ENCODE measurements at regions not wholly inside any gene's neighbourhood (a gene's known extent, or its start where the extent isn't known, plus 50 kb on each side); places are given as distances from the start of the nearest gene placed in this dataset.

DNA sequence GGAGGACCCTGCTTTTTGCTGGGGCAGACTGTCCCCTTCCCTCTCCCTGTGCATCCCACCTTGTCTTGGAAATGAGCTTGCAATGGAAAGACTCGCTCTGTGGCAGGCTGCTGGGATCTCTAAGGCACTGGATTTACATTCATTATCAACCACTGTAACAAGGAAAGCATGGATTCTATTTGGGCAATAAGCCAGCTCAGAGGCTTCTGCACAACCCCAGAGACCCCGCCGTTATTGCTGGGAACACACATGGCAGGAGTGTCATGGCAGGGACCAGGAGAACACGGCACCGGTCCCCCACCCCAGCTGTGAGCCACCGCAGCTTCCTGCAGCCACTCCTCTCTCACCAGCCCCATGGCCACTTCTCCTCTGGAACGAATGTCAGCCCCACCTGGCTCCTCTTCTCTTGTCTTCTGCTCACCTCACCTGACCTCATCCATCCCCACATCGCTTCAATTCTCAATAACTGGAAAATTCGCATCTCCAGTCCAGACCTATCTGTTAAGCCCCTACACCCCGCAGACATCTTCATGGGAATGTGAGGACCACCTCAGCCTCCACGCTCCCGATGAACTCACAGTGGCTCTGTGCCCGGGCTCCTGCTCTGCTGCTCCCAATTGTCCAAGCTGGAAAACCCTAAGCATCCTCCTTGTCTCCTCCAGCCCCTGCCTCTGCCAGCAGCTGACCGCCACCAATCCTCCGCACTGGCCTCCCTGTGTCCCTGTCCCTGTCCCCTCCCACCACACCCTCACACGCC lies 181.5 kb downstream of the USP12 start:
- no peak overlapping the region for H3K4me3 ChIP-seq (ENCODE audit: low read depth, low read length)

GRCh38 chr13:26989261-26989956 lies 182.2 kb downstream of the USP12 start:
- H3K4me3 ChIP-seq (ENCODE audit: low read depth, low read length), result no peak overlapping the region

DNA sequence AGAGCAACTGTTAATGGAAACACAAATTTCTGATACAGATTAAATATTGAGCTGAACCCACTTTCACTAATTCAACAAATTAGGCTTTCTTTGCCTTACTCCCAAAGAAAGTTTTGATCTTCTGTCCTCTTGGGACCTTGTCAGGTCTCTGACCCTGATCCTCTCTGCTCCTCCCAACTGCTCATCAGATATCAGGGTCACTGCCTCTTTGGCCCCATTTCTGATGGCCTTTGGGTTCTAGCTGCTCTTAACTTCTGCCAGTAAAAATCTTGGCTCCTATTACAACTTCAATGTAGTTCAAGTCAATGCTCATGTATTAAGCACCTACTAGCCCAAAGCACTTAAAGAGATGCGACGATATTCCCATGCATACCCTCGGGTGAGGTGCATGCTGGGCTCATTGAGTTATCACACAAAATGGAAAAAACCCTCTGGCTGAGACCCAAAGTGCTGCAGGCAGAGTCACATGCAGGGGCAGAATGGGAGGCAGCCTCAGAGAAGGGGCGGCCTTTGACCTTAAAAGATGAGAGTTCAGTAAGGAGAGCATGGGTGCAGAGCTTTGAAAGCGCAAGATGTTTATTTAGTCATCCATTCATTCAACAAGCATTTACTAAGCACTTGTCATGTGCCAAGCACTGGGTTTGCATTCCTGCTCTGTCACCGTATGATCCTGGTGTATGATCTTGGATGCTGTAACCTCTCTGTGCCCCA lies 183.4 kb downstream of the USP12 start:
- no peak overlapping the region for H3K4me3 ChIP-seq (ENCODE audit: low read depth, low read length)

DNA sequence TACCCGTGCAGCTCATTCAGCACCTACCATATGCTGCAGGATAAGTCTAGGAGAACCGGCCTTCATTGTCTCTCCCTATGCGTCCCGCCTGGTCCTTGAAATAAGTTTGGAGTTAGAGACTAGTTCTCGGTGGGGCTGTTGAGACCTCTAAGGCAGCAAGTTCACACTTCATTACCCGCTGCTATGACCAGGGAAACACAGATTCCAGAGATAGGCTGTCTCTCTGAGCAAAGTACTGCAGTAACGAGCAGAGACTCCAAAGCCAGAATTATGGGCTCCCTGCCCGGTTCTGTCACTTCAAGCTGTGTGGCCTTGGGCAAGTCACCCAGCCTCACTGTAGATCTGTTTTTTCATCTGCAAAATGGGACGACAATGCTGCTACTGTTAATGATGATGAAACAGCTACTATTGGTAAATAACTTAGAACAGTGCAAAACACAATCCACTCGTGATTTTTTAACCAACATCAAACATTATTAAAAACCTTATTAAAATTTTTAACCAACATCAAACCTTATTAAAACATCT lies 184.1 kb downstream of the USP12 start:
- no peak overlapping the region for H3K4me3 ChIP-seq (ENCODE audit: low read depth, low read length)

GRCh38 chr13:26985285-26985878 lies 186.2 kb downstream of the USP12 start:
- H3K4me3 ChIP-seq (ENCODE audit: low read depth, low read length), result no peak overlapping the region

DNA sequence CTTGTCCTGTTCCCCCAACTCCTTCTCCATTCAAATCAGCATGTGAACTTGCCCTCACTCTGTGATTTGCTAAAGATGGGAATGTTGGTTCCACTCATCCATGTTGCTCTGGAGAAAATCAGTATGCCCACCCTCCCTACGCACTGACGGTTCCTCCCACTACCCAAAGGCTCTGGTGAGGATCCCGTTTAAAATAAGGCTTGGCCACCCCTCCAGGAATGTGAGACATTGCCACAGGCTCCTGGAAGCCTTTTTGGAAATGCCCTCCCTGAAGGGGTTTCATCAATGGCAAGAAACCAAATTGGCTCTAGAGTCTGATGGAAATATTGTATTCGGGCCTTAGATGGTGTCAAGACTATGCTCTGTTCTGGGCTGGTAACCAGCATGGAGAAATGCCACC lies 187.3 kb downstream of the USP12 start:
- H3K4me3 ChIP-seq (ENCODE audit: low read depth, low read length), result no peak overlapping the region

- H3K4me3 ChIP-seq (ENCODE audit: low read depth, low read length), result no peak overlapping the region
Observed at GRCh38 chr13:26983543-26984320, 187.9 kb downstream of the USP12 start.

DNA sequence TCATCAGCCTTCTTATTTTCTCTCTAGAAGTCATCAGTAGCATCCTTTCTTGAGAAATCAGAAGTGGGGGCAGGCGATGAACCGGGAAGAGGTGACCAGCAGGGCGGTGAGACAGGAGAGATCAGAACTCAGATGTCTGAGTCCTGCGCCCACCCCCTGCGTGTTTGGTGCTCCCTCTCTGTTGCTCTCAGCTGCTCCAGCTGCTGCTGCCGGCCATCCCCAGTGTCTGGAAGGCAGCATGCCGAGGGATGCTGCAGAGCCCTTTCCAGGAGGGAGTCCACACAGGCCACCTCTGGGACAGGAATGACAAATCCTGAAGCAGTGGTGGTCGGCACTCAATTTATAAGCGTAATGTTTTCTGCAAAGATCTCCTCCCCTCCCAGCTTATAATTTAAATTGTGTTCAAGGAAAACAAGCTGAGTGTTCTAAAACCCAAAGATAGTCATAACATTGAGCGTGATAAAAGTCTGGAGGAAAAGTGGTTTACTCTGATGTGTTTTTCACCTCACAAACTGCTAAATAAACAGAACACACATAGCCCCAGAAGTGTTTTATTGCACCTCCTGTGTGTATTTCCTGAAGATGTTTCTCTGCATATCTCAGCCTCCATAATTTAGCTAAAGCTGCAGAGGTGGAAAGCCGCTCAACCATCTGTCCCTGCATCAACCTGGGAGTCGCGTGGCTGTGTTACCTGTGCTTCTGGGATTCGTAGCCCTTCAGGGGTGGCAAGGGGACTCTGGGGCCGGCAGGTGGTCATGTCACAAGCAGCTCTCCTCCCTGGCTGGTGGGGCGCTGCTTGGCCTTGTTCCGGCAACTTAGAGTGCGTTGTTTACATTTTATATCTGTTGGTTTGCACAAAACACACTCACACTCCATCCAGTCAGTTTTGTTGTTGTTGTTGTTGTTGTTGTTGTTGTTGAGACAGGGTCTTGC lies 191.2 kb downstream of the USP12 start:
- no peak overlapping the region for H3K4me3 ChIP-seq (ENCODE audit: low read depth, low read length)

GRCh38 chr13:26979334-26979733 lies 192.3 kb downstream of the USP12 start:
- H3K4me3 ChIP-seq (ENCODE audit: low read depth, low read length), result no peak overlapping the region

DNA sequence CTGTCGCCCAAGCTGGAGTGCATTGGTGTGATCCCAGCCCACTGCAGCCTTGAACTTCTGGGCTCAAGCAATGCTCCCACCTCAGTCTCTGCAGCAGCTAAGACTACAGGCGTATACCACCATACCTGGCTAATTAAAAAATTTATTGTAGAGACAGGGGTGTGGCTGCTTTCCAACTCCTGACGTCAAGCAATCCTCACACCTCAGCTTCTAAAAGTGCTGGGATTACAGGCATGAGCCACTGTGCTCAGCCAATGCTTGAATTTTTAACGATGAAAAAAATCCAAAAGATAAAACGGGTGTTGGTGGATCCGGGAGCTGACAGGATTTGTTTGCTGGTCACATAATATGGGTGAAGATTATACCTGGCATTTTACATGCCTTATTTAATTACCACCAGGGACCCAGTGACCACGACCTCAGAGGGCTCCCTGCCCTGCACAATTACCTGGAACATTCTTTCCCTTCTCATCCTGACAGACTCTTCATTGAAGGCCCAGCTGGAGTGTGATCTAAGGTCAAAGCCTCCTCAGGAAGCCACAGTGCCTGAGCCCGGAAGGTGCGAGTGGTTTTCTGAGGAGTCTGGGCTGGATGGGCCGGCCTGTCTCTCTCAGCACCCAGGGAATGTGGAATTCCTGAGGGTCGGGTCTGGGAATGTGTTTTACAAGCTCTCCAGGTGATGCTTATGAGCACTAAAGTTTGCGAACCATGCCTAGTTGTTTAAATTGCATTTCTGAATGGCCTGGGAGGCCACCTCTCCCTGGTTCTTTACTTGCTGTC lies 193.3 kb downstream of the USP12 start:
- no peak overlapping the region for H3K4me3 ChIP-seq (ENCODE audit: low read depth, low read length)

DNA sequence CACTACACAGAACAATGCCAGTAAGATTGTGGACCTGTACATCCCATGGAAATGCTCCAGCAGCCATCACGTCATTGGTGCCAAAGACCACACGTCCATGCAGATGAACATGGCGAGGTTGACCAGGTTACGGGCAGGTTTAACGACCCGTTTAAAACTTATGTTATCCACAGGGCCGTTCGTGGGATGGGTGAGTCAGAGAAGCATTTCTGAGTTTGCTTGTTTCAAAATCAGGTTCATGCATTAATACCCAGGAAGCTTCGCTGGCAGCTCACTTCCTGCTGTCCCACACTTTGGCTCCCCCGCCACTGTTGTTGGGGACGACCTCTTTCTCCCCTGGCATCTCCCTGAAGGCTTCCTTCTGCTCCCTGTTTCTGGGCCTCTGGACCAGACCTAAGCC lies 194.1 kb downstream of the USP12 start:
- H3K4me3 ChIP-seq (ENCODE audit: low read depth, low read length), result no peak overlapping the region

- no peak overlapping the region for H3K4me3 ChIP-seq (ENCODE audit: low read depth, low read length)
Observed at GRCh38 chr13:26976313-26976712, 195.3 kb downstream of the USP12 start.

DNA sequence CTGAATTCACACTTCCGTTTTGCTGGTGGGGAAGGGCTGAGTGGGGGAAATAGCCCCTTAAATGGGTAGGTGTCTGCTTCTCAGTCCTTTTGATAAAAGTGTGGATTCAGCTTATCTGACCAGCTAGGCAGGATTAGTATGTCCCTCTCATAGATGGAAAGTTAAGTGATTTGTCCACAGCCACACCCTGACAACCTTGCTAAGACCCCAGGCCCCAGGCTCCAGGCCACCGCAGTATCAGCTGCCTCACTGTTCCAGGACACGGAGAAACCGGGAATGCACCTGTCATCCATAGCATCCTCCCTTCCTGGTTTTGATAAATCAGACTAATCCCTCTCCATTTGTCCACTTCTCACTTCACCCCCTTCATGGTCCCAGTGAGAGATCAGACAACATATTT lies 197.7 kb downstream of the USP12 start:
- no peak overlapping the region for H3K4me3 ChIP-seq (ENCODE audit: low read depth, low read length)

DNA sequence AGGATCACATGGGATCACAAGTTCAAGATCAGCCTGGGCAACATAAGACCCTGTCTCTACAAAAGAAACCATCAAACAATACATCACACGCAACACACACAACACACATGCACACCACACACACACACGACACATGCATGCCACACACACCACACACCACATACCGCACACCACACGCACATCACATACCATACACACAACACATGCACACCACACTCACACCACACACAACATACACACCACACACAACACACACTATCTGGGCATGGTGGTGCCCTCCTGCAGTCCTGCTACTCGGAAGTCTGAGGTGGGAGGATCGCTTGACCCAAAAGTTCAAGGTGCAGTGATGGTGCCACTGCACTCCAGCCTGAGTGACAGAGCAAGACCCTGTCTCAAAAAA lies 198.3 kb downstream of the USP12 start:
- no peak overlapping the region for H3K4me3 ChIP-seq (ENCODE audit: low read depth, low read length)

- no peak overlapping the region for H3K4me3 ChIP-seq (ENCODE audit: low read depth, low read length)
Observed at GRCh38 chr13:26971990-26972887, 199.4 kb downstream of the USP12 start.

DNA sequence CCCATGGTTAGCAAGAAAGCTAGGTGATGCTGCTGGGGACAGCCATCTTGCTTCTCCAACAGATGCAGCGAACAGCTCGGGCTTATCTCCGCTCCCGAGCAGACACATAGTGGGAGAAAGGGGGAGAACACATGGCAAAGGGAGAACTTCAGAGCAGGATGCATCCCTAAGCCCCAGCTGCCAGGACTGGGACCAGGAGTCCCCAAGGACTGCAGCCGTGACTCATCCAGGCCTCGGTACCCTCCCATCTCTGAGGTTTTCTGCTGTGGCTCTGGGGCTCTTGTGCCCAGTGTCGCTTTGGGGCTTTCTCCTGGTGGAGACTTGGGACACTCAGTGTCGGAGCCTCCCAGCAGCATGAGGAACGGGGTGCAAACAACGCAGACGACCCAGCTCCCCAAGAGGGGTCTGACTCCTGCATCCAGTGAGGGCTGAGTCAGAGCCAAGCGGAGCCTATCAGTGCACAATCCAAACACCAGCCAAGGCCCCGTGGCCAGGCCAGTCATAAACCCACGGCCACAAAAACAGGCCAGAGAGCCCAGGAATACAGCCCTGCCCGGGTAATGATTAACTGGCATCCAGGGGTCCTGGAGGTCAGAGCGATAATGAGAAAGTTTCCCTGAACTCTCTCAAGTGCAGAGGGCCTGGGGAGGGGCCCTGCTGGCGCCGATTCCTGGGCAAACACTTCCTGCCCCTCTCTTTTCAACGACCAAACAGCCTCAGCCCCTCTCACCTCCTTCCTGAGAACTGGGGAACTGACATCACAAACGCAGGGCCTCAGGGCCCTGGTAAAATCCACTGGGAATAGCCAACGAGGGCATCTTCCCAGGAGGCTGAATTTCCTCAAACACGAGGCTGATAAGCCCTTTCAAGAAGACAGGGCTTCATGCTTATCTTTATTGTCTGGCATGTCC lies 202.9 kb downstream of the USP12 start:
- H3K4me3 ChIP-seq (ENCODE audit: low read depth, low read length), result no peak overlapping the region

Measured in iPS-11a (cell line).